GM21390 (cell line): ENCODE measurements at regions not wholly inside any gene's neighbourhood (a gene's known extent, or its start where the extent isn't known, plus 50 kb on each side); places are given as distances from the start of the nearest gene placed in this dataset.

ENCODE experiments used
- ATAC-seq: cut with Tn5 transposase; IDR thresholded peaks from one replicate; pipeline ENCODE4 v1.9.1; 2021; ENCODE audit not compliant: unreplicated experiment

- no peak for ATAC-seq
These were observed 215.5 kb upstream of the LARGE1 start for GRCh38 chr22:34135749-34136148.

- no peak for ATAC-seq
These were observed 229.7 kb upstream of the LARGE1 start for GRCh38 chr22:34150023-34150422.

GRCh38 chr22:34159491-34159890 is 239.2 kb upstream of the LARGE1 start:
- ATAC-seq: no peak

GRCh38 chr22:34160141-34160783 is 240.0 kb upstream of the LARGE1 start:
- no peak for ATAC-seq

GRCh38 chr22:34161431-34162123 is 241.3 kb upstream of the LARGE1 start:
- ATAC-seq: no peak

DNA sequence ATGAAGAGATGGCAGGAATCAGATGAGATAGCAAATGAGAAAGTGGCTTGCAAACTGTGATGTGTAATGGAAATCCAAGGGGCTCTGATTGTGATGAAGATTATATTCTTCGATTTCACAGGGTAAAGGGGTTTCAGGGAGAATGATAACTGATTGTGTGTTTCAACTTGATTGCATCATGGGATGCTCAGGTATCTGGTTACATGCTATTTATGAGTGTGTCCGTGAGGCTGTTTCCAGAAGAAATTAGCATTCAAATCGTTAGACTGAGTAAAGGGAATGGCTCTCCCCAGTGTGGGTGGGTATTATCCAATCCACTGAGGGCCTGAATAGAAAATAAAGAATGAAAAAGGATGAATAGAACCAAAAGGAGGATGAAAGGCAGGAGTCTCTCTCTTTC is 278.7 kb upstream of the LARGE1 start:
- ATAC-seq: no peak

GRCh38 chr22:34210301-34210700 is 290.0 kb upstream of the LARGE1 start:
- no peak for ATAC-seq

DNA sequence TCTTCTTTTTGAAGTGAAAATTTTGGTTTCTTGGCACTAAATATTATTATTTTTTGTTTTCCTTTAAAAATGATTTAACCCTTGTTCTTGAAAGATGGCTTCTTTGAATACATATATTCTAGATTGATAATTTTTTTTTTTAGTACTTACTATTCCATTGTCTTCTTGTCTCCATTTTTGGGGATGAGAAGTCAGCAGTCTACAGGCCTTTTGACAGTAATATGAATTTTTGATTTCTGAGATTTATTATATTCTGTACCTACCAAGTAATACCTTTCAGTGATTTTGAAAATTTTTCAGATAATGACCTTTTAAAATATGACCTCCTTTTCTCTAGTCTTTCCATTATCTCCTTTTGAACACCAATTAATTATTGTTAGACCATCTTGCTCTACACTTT is 294.1 kb upstream of the LARGE1 start:
- ATAC-seq: no peak

DNA sequence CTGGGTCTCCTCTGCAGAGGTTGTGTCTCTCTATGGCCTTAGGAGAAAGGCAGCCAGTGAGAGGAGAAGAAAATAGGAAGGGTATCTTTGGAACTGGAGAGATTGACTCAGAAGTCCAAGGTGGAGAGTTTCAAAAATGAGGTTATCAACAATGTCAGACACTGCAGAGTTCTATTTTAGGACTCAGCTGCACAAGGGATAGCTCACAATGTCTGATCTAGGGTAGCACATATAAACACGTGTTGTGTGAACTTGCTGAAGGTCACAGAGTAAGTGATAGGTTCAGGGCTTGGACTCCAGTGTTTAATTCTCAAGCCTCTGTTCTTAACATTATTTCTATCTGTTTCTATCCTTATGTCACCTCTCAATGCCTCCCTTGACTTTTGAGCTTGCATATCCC is 305.0 kb upstream of the LARGE1 start:
- no peak for ATAC-seq

DNA sequence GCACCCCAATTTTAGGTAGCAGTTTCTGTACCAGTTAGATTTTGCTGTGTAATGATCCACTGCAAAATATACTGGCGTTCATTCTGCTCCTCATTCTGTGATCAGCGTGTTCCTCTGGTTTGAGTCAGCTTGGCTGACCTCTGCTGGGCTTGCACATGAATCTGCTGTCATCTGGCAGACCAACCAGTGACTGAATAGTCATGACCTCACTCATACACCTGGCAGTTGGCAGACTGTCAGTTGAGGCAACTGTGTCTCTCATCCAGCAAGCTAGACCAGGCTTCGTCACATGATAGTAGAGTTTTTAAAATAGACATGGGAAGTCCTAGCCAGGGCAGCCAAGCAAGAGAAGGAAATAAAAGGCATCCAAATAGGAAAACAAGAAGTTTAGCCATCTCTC is 316.3 kb upstream of the LARGE1 start:
- ATAC-seq: no peak

DNA sequence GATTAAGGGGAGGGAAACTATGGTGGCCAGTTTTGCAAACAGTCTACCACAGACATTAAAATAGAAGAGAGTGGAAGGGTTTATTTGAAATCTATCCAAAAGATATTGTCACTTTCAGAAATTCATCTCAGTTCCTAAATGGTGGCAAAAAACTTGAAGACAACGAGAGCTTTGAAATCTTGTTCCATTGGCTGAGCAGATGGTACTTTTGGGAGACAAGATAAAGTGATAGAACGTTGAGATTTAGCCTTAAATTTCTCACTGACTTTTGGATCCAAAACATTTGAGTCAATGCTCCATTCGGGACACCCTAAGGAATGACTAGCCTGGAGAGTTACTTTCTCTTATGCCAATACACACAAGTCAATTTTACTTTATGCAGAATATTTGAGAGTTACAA is 319.1 kb upstream of the LARGE1 start:
- ATAC-seq: no peak

GRCh38 chr22:34243023-34243422 is 322.7 kb upstream of the LARGE1 start:
- ATAC-seq: no peak

DNA sequence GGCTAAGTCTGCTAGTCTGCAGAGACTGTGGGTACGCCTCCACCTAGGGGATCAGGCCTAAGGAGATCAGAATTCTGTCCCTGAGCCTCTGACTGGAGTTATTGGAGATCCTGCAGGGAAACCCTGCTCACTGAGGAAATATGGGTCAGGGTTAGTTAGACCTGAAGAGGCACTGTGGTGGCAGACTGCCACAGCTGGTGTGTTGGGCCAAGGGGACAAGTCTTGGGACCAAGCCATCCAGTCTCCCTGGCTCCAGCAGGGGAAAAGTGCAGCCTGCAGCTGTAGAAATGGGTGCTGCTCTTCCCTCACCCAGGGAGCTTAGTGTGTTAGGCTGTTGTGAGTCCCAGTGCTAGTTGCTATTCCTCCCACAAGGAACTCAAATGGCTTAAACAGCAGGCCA is 334.8 kb upstream of the LARGE1 start:
- no peak for ATAC-seq

GRCh38 chr22:34278121-34278520 is 357.8 kb upstream of the LARGE1 start:
- ATAC-seq: no peak

GRCh38 chr22:34281738-34282137 is 361.5 kb upstream of the LARGE1 start:
- no peak for ATAC-seq

DNA sequence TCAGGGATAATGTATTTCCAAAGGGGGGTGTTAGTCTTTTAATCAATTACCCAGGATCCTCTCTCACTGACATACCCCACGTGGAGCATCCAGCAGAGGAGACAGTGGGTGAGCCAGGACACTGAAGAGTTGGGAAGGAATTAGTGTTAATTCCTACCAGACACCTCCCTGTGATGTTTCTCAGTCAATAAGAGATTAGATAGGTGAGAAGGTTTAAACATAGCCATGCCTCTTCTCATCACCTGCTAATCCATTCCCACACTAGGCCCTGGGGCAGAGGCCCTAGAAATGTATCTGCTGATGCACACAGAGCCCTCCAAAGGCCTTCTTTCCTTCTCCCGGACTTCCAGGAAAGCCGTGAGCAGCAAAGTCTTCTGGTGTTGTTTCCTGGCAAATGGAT is 363.6 kb upstream of the LARGE1 start:
- ATAC-seq: no peak

GRCh38 chr22:34293324-34293723 is 373.0 kb upstream of the LARGE1 start:
- no peak for ATAC-seq

DNA sequence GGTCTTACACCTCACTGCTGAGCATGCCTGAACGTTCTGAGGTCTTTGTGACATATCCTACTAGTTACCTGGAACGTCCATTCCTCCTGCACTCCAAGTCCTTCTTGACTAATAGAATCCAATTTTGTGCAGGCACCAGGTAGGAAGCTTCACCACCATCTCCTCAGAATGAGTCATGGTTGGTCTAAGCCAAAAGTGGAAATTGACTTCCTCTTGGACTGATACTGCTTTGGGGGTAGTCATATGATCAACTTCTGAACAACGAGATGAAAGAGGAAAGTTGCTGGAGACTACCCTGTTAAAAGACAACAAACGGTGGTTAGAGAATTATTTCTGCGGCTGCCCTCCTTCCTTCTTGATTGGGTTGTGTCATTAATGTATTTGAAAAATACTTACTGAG is 374.2 kb upstream of the LARGE1 start:
- no peak for ATAC-seq

GRCh38 chr22:34294986-34295385 is 374.7 kb upstream of the LARGE1 start:
- ATAC-seq: no peak

GRCh38 chr22:34296461-34296860 is 376.2 kb upstream of the LARGE1 start:
- ATAC-seq: no peak

DNA sequence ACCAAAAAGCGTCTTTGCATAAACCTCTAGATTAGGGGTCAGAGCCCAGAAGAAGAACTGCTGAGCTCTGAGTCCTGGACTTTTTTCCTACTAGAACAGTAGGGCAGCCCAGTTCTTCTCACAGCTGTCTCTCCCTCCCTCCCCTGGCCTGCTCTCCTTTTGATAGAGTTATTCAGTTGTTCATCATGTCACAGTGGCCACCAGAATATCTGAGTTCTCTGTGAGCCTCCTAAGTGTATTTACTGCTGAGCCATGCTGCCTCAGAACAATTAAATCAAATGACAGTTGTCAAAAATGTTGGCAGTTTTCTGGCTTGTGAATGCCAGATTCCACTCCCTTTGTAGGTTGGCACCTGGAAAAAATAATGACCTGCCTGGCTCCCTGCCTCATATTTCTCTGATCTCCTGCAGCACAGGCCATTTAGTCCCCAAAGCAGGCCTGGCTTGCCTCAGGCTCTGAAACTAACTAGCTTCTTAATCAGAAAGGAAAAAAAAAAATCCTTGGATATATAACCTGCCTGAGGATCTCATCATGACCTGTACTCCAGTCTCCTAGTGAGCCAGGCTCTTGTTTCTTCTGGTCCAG is 377.4 kb upstream of the LARGE1 start:
- no peak for ATAC-seq

GRCh38 chr22:34299496-34299895 is 379.2 kb upstream of the LARGE1 start:
- no peak for ATAC-seq

GRCh38 chr22:34301569-34301968 is 381.3 kb upstream of the LARGE1 start:
- ATAC-seq: no peak
